Astrocyte (in vitro differentiated cells and primary cell): ENCODE measurements at regions not wholly inside any gene's neighbourhood (a gene's known extent, or its start where the extent isn't known, plus 50 kb on each side); places are given as distances from the start of the nearest gene placed in this dataset.

ENCODE experiments used
- CTCF ChIP-seq: IDR thresholded peaks from 2 replicates; pipeline ENCODE4 v1.5.1; 2011; ENCODE audit warnings: low read depth, mild to moderate bottlenecking, inconsistent platforms, low read length, moderate library complexity; ENCODE audit not compliant: insufficient read depth
- EZH2 ChIP-seq: IDR thresholded peaks from 2 replicates; pipeline ENCODE4 v1.6.1; 2012; ENCODE audit warnings: mild to moderate bottlenecking, low read length, inconsistent platforms; ENCODE audit not compliant: insufficient read depth

- no peak for TF ChIP-seq CTCF
- no peak for TF ChIP-seq EZH2
Measured at GRCh38 chr22:49146511-49146910, 681.2 kb downstream of the BRD1 start.
